Activated naive CD8-positive, alpha-beta T cell treated with anti-CD3 and anti-CD28 coated beads, Interleukin-2, amount 10 ng/mL, durations not matched to agents 7 days and 5 days (primary cell): ENCODE measurements at regions not wholly inside any gene's neighbourhood (a gene's known extent, or its start where the extent isn't known, plus 50 kb on each side); places are given as distances from the start of the nearest gene placed in this dataset.

Experiments used
- ATAC-seq: fragments of 150-1000 bp; cut with Tn5 transposase; one replicate; pipeline ENCODE4 v1.10.0; 2021; ENCODE audit warnings: low read depth, moderate library complexity
- POLR2A ChIA-PET: fragments of 350-600 bp; sonication (Branson Sonifier 250); formaldehyde crosslinking; loops from one replicate; lab custom pipeline; 2021; ENCODE audit warnings: antibody characterized with exemption; lab: Charles Lee
- DNase-seq: peaks from one replicate; pipeline ENCODE4 v3.0.0; 2021
- H3K27ac Mint-ChIP-seq: one replicate; pipeline ENCODE4 v1.8.0; 2022; ENCODE audit warnings: mild to moderate bottlenecking, mixed read lengths
- H3K27me3 Mint-ChIP-seq: one replicate; pipeline ENCODE4 v1.8.0; 2022; ENCODE audit warnings: mild to moderate bottlenecking, moderate library complexity, mixed read lengths
- H3K36me3 Mint-ChIP-seq: one replicate; pipeline ENCODE4 v1.8.0; 2021; ENCODE audit warnings: mild to moderate bottlenecking, mixed read lengths
- H3K4me1 Mint-ChIP-seq: one replicate; pipeline ENCODE4 v1.8.0; 2021; ENCODE audit warnings: mixed read lengths
- H3K4me3 Mint-ChIP-seq: one replicate; pipeline ENCODE4 v1.8.0; 2022; ENCODE audit warnings: mild to moderate bottlenecking, moderate library complexity, mixed read lengths
- H3K9me3 Mint-ChIP-seq: one replicate; pipeline ENCODE4 v1.8.0; 2021; ENCODE audit warnings: mixed read lengths

DNA sequence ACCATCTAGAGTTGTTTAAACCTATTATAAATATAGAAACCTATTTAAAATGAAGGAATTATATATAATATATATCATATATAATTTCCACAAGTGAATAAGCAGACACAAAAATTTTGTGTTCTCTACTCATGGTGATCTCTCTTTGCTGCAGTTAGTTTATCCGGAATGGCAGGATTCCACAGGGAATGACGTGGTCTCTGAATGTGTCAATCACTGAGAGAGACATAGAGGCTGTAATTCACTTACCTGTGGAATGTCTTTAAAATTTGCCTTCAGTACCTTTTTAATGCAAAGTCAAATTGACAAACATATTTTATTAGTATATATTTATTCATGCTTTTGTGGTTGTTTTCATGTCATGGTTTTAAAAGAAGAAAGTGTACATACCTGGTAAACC, 669.3 kb downstream of the NLGN4X start:
- Mint-ChIP-seq H3K4me1 (no peaks in the 10 kb centered on the region), H3K9me3 (no peaks in the 10 kb centered on the region), H3K4me3 (no peak overlapping the region), H3K27ac (no peak overlapping the region), H3K27me3 (no peaks in the 10 kb centered on the region), H3K36me3 (no peaks in the 10 kb centered on the region)
- POLR2A ChIA-PET = no interaction called here
- no peak for ATAC-seq
- no peak for DNase-seq

DNA sequence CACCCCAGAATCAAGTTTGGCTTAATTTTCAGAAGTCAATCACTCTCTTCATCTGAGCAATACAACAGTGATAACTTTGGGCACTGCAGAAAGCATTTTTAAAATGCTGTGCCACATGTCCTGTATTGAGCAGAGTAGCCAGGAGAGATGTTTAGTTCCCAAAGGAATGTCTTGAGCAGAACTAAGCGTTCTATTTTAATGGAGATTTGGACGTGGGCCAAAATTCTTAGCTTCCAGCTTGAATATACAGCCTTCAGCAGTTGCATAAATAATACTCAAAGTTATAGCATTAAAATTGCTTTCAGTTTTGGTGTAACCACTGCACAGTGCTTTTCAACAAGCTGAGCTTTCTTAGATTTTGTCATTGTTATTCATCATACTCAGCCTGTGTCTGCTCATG, 679.2 kb downstream of the NLGN4X start:
- no peak for ATAC-seq
- Mint-ChIP-seq H3K27ac (no peak overlapping the region), H3K4me1 (no peaks in the 10 kb centered on the region), H3K27me3 (no peaks in the 10 kb centered on the region), H3K9me3 (no peaks in the 10 kb centered on the region), H3K4me3 (no peak overlapping the region), H3K36me3 (peaks cover 1% of the 10 kb centered on the region)
- no peak for DNase-seq
- POLR2A ChIA-PET = no interaction called here

DNA sequence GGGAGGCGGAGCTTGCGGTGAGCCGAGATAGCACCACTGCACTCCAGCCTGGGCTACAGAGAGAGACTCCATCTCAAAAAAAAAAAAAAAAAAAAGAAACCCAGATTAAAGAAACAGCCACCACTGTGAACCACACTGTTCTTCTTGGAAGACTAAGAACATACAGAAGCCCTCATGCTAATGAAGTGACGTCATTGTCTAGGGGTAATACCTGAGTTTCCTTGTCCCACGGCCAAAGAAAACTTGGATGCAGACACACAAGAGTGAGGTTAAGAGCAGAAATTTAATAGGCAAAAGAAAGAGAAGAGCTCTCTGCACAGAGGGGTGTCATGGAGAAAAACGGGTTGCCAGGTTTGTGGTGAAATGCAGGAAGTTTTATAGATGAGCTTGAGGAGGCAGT, 691.6 kb downstream of the NLGN4X start:
- ATAC-seq = no peak
- no peaks in the 10 kb centered on the region for H3K27me3 Mint-ChIP-seq
- H3K27ac Mint-ChIP-seq = no peak overlapping the region
- H3K36me3 Mint-ChIP-seq = no peaks in the 10 kb centered on the region
- DNase-seq = no peak
- no peak overlapping the region for H3K4me3 Mint-ChIP-seq
- POLR2A ChIA-PET = no interaction called here
- H3K9me3 Mint-ChIP-seq = peaks cover 1% of the 10 kb centered on the region
- no peaks in the 10 kb centered on the region for H3K4me1 Mint-ChIP-seq

DNA sequence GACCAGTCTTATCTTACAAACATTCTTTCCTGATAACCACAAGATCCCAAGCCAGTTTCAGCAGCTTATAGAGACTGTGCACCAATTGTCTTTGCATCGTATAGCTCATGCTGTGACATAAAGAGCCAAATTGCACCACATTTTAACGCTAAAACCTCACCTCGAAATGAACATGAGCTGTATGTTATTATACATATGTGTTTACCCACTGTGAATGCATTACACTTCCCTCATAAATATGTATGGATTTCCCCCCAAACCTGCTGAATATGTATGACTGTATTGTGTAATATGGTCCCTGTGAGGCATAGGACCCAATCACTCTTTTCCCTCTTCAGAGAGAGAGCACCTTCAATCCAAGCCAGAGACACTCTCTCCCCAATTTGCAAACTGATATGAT, 692.4 kb downstream of the NLGN4X start:
- no peak for DNase-seq
- Mint-ChIP-seq H3K4me1 (no peaks in the 10 kb centered on the region), H3K9me3 (peaks cover 1% of the 10 kb centered on the region), H3K4me3 (no peak overlapping the region), H3K27ac (no peak overlapping the region), H3K36me3 (no peaks in the 10 kb centered on the region), H3K27me3 (no peaks in the 10 kb centered on the region)
- no peak for ATAC-seq
- POLR2A ChIA-PET = no interaction called here

DNA sequence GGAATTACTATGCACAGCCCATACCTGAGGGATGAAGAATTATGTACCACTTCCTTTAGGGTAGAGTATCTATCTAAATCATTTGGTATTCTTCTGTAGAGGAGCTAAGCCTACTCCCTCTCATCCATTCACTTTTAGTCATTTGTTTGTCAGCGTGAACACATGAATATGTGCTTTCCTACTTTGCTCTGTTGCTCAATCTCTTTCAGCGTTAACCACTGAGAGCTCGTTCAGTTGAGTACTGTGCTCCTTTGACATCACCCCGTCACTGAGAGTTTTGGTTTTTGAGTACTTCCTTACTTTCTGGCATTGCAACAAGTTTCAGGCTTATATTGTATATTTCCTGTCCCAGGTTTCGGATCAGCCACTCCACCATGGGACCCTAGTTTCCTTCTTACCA, 700.6 kb downstream of the NLGN4X start:
- POLR2A ChIA-PET = no interaction called here
- Mint-ChIP-seq H3K4me1 (no peaks in the 10 kb centered on the region), H3K27me3 (no peaks in the 10 kb centered on the region), H3K36me3 (no peaks in the 10 kb centered on the region), H3K9me3 (peaks cover 6% of the 10 kb centered on the region), H3K4me3 (no peak overlapping the region), H3K27ac (no peak overlapping the region)
- no peak for ATAC-seq
- DNase-seq = no peak

DNA sequence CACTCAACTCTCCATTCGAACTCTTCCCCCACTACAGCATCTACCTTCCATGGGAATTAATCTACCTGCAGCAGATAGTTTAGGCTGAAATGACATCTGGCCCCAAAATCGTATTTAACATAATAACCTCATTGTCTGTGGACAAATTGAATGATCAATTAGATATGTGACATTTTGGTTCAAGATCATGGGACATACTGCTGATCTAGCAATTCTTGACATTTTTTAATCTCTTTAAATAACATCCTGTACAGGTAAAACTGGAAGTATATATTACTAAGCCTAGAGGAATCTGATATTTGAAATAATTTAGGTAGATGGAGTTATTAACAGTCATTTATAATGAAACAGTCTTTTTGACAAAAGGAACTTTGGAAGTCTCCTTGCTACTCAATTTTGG, 702.5 kb downstream of the NLGN4X start:
- Mint-ChIP-seq H3K27me3 (no peaks in the 10 kb centered on the region), H3K9me3 (peaks cover 6% of the 10 kb centered on the region), H3K4me1 (no peaks in the 10 kb centered on the region), H3K4me3 (no peak overlapping the region), H3K27ac (no peak overlapping the region), H3K36me3 (no peaks in the 10 kb centered on the region)
- DNase-seq = no peak
- ATAC-seq = no peak
- POLR2A ChIA-PET = no interaction called here

DNA sequence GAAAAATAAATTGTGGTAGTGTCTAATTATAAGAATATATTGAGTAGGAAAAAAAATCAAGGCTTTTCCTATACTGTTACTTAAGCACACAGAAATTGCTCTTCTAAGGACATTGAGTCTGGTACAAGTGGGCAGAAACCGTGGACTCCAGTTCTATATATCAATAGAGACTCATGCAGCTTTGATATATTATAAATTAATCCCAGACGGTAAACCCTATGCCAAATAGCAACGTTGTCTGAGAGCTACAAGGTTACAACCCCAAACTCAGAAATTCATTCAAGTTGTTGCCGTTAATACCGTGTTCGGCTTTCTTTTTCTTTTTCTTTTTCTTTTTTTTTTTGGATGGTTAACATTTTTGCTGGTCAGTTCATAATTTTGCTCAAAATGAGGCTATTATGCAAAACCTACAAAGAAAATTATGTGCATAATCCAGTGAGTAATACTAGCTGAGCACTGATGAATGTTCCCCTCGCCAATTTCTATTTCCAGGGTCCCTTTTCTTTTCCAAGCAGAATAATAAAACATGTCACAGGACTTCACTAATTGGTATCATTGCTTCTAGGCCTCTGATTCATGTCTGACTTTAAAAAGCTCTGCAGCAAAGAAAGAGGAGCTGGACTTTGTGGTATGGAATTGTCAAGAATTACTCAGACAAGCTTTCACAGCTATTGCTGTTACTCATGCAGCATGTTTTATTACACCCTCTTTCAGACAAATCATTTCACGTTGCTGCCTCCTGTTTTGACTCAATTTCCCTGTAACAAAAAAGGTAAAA, 737.7 kb downstream of the NLGN4X start:
- Mint-ChIP-seq H3K4me1 (no peaks in the 10 kb centered on the region), H3K9me3 (peaks cover 3% of the 10 kb centered on the region), H3K27ac (no peak overlapping the region), H3K4me3 (no peak overlapping the region), H3K36me3 (no peaks in the 10 kb centered on the region), H3K27me3 (no peaks in the 10 kb centered on the region)
- ATAC-seq (no peak), DNase-seq (no peak)
- POLR2A ChIA-PET = no interaction called here

DNA sequence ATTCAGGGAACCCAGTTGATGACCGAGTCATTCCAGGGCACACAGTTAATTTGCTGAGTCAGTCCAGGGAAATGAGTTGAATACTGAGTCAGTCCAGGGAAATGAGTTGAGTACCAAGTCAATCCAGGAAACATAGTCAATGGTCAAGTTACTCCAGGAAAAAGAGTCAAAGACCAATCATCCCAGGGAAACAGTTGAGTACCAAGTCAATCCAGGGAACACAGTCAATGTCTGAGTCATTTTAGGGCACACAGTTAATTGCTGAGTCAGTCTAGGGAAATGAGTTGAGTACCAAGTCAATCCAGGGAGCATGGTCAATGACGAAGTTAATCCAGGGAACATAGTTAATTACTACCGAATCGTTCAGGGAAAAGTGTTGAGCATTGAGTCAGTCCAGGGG, 754.4 kb downstream of the NLGN4X start:
- no peak for ATAC-seq
- no peaks in the 10 kb centered on the region for H3K36me3 Mint-ChIP-seq
- no peak for DNase-seq
- POLR2A ChIA-PET = no interaction called here
- H3K4me1 Mint-ChIP-seq = no peaks in the 10 kb centered on the region
- peaks cover 4% of the 10 kb centered on the region for H3K9me3 Mint-ChIP-seq
- no peak overlapping the region for H3K4me3 Mint-ChIP-seq
- no peak overlapping the region for H3K27ac Mint-ChIP-seq
- H3K27me3 Mint-ChIP-seq = no peaks in the 10 kb centered on the region

DNA sequence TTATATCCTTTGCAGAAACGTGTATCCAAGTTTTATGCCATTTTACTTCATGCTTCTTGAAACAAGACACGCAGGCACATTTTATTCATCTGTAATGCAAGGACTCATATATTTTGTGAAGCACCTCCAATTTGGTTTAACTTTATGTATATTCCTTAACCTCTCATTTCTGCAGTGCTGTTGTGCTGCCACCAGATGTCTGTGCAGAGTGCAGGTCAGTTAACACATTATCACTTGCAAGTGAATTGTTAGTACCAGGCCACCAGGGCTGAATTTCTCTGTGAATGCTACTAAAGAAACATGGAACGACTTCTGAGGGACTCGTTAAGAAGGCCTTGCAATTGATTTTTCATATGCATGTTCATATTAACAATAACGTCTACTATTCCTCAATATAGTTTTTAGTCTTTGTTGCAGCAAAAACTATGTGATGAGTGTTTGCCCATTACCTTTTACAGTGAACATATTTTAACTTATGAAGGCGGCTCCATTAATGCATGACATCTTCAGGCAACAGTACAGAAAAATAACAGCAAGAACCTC, 770.3 kb downstream of the NLGN4X start:
- H3K36me3 Mint-ChIP-seq = no peaks in the 10 kb centered on the region

DNA sequence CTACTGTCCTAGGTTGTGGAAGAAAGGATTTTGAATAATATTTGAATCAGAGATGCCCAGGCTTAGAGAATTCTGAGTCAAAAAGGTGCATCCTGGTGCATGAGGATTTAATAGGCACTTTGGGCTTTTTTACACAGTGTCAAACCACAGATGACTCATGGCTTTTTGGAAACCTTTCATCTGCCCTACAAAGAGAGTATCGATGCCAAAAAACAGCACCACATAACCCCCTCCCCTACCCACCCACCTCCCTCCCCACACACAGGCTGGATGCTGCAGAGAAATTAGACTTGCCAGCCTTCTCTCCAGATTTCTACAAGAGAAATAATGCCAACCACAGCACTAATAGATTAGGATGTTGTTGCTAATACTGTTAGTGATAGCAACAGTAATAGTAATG, 779.3 kb downstream of the NLGN4X start:
- ATAC-seq (no peak), DNase-seq (no peak)
- H3K36me3 Mint-ChIP-seq = no peaks in the 10 kb centered on the region
- POLR2A ChIA-PET = no interaction called here
- no peaks in the 10 kb centered on the region for H3K4me1 Mint-ChIP-seq
- no peak overlapping the region for H3K4me3 Mint-ChIP-seq
- H3K27me3 Mint-ChIP-seq = no peaks in the 10 kb centered on the region
- no peak overlapping the region for H3K27ac Mint-ChIP-seq
- no peaks in the 10 kb centered on the region for H3K9me3 Mint-ChIP-seq

More for the DNA sequence above, 770.3 kb downstream of the NLGN4X start:
- Mint-ChIP-seq H3K27ac (no peak overlapping the region), H3K4me3 (no peak overlapping the region), H3K4me1 (no peaks in the 10 kb centered on the region), H3K9me3 (no peaks in the 10 kb centered on the region), H3K27me3 (no peaks in the 10 kb centered on the region)
- ATAC-seq (no peak), DNase-seq (no peak)
- POLR2A ChIA-PET = no interaction called here

DNA sequence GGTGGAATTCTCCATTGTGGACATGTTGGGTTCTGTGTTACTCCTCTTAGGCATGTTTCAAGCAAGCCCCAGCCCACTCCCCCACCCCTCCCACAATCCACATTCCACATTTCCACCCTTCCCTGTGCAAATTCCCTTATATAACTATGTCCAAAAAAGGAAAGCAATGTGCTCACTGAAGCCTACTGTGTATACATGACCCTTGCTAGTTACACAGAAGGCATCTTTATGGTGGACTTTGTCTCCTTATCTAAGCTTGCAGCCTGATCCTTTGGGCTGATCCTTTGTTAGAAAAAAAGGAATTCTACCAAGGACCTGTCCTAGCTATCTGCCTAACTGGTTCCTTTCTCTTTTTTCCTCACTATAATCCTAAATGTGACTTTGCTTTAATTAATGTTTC, 796.8 kb downstream of the NLGN4X start:
- no peaks in the 10 kb centered on the region for H3K9me3 Mint-ChIP-seq
- no peaks in the 10 kb centered on the region for H3K4me1 Mint-ChIP-seq
- POLR2A ChIA-PET = no interaction called here
- DNase-seq (no peak), ATAC-seq (no peak)
- no peak overlapping the region for H3K4me3 Mint-ChIP-seq
- H3K27me3 Mint-ChIP-seq = no peaks in the 10 kb centered on the region
- no peaks in the 10 kb centered on the region for H3K36me3 Mint-ChIP-seq
- H3K27ac Mint-ChIP-seq = no peak overlapping the region

DNA sequence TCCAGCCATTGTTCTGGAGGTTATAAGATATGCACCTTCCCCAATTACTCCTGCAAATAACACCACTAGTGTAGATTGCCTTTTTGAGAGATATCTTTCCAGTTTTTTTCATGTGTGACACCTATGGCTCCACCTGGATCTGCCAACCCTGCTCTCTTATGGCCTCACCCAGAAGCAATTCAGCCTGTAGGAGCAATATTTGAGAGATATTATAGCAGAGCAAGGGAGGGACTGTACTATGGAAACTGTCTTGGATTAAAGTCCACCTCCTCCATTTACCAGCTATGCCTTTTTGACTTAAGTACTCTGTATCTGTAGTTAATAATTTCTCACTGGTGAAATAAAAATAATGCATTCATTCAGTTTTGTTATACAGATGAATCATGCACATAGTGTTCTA, 803.5 kb downstream of the NLGN4X start:
- Mint-ChIP-seq H3K27ac (no peak overlapping the region), H3K27me3 (no peaks in the 10 kb centered on the region), H3K4me3 (no peak overlapping the region), H3K36me3 (no peaks in the 10 kb centered on the region), H3K4me1 (no peaks in the 10 kb centered on the region), H3K9me3 (no peaks in the 10 kb centered on the region)
- DNase-seq (no peak), ATAC-seq (no peak)
- POLR2A ChIA-PET = no interaction called here

DNA sequence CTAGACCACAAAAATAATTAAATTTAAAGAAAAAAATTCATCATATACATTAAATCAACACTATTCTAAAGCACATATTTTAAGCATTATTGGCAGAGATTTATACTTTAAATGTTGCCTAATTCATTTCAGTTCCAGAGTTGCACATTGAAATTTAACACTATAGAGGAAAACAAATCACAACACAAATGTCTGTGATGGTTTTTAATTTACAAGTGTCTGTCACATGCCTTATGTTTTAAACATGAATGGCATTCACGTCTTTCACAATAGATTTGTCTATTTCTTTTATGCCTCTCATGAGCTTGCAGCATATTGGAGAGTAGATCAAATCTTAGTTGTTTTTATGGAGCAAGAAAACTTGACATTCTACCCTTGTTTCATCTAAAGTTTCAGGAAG, 811.3 kb downstream of the NLGN4X start:
- ATAC-seq (no peak), DNase-seq (no peak)
- Mint-ChIP-seq H3K27me3 (no peaks in the 10 kb centered on the region), H3K4me3 (no peak overlapping the region), H3K9me3 (no peaks in the 10 kb centered on the region), H3K36me3 (no peaks in the 10 kb centered on the region), H3K4me1 (no peaks in the 10 kb centered on the region), H3K27ac (no peak overlapping the region)
- POLR2A ChIA-PET = no interaction called here

DNA sequence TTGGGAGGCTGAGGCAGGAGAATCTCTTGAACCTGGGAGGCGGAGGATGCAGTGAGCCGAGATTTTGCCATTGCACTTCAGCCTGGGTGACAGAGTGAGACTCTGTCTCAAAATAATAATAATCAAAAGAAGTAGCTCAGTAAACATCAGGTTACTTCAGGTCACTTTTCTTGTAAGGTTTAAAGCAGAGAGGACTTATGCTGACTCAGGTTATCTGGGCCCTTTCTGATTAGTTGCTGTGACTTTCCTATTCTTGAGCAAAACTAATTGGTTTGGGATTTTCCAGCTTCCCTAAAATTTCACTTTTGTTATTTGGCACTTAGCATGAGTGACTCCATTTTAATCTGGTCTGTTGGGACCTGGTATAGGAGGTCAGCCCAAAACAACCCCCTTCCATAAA, 812.9 kb downstream of the NLGN4X start:
- POLR2A ChIA-PET = no interaction called here
- ATAC-seq = no peak
- no peaks in the 10 kb centered on the region for H3K27me3 Mint-ChIP-seq
- no peak for DNase-seq
- no peaks in the 10 kb centered on the region for H3K4me1 Mint-ChIP-seq
- H3K4me3 Mint-ChIP-seq = no peak overlapping the region
- no peak overlapping the region for H3K27ac Mint-ChIP-seq
- no peaks in the 10 kb centered on the region for H3K9me3 Mint-ChIP-seq
- no peaks in the 10 kb centered on the region for H3K36me3 Mint-ChIP-seq
